CD4-positive, alpha-beta T cell treated with Interleukin-15 for 1 hour (primary cell): ENCODE measurements at regions not wholly inside any gene's neighbourhood (a gene's known extent, or its start where the extent isn't known, plus 50 kb on each side); places are given as distances from the start of the nearest gene placed in this dataset.
A peak's percentile ranks its signal among the peaks of the same experiment; 100 is the strongest.
"Not testable (repeated sequence)": the region's sequence is repeated elsewhere in the genome, so short reads cannot be mapped to it uniquely, and the experiment has no call there.

Experiments
- DNase-seq: peaks from one replicate; pipeline ENCODE4 v3.0.0-alpha.2; 2020

- DNase-seq, result no peak
These were observed 136.3 kb upstream of the ESR1 start for GRCh38 chr6:151671195-151671594.

GRCh38 chr6:151674578-151674977 is 132.9 kb upstream of the ESR1 start:
- no peak for DNase-seq

- peak; percentile 30 for DNase-seq
These were observed 131.6 kb upstream of the ESR1 start for GRCh38 chr6:151675746-151676459.

GRCh38 chr6:151676460-151676945 is 131.0 kb upstream of the ESR1 start:
- no peak for DNase-seq

- no peak for DNase-seq
These were observed 130.1 kb upstream of the ESR1 start for GRCh38 chr6:151677404-151677803.

- no peak for DNase-seq
These were observed 128.4 kb upstream of the ESR1 start for GRCh38 chr6:151679081-151679480.

- no peak for DNase-seq
These were observed 127.5 kb upstream of the ESR1 start for GRCh38 chr6:151679941-151680340.

GRCh38 chr6:151680846-151681432 is 126.5 kb upstream of the ESR1 start:
- no peak for DNase-seq

- DNase-seq, result no peak
These were observed 125.9 kb upstream of the ESR1 start for GRCh38 chr6:151681433-151682059.

- no peak for DNase-seq
These were observed 125.2 kb upstream of the ESR1 start for GRCh38 chr6:151682251-151682650.

- DNase-seq, result no peak
These were observed 124.6 kb upstream of the ESR1 start for GRCh38 chr6:151682922-151683321.

- DNase-seq, result no peak
These were observed 124.1 kb upstream of the ESR1 start for GRCh38 chr6:151683381-151683780.

- DNase-seq, result no peak
These were observed 117.8 kb upstream of the ESR1 start for GRCh38 chr6:151689499-151690201.

GRCh38 chr6:151690303-151690702 is 117.2 kb upstream of the ESR1 start:
- DNase-seq, result no peak

GRCh38 chr6:151690768-151691562 is 116.5 kb upstream of the ESR1 start:
- DNase-seq, result peak; percentile 21

- DNase-seq, result no peak
These were observed 115.3 kb upstream of the ESR1 start for GRCh38 chr6:151692216-151692615.

- DNase-seq, result no peak
These were observed 114.1 kb upstream of the ESR1 start for GRCh38 chr6:151693366-151693765.

GRCh38 chr6:151695156-151695555 is 112.3 kb upstream of the ESR1 start:
- DNase-seq, result no peak

- not testable (repeated sequence) for DNase-seq
These were observed 111.2 kb upstream of the ESR1 start for GRCh38 chr6:151696302-151696701.

GRCh38 chr6:151698931-151699700 is 108.4 kb upstream of the ESR1 start:
- DNase-seq, result no peak

- DNase-seq, result no peak
These were observed 107.8 kb upstream of the ESR1 start for GRCh38 chr6:151699719-151700118.
